ENCODE measurements at regions not wholly inside any gene's neighbourhood (a gene's known extent, or its start where the extent isn't known, plus 50 kb on each side); places are given as distances from the start of the nearest gene placed in this dataset.

DNA sequence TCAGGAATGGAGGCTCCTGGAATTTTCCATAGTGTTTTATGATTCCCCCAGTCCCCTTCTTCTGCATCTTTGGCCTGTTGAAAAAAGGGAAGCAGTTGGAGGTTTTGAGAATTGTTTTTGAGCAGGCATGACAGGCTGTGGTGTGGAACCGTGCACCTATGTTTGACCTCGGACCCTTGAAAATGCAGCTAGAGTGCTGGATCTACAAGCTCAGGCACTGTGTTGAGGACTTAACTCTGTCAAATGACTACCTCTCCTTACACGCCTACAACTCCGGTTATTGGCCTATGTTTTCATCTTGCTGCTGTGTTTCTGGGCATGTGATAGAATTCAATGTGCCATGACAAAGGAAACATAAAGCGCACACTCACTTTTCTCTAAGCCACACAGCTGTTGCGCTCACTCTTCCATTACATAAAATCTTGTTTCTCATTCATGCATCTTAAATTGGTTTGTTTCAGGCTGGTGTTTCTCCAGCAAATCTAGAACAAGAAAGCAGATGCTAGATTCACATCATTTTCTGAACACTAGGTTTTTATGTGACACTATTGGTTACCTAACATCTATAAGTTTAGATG lies 616.6 kb downstream of the FGF9 start:
- TF ChIP-seq CTCF (conservative IDR thresholded peaks at IDR 0.05 in 1 of 2, IDR thresholded peaks at IDR 0.05 in 1 of 2; ENCODE audit: extremely low read depth in 1 of 2, insufficient read depth in 1 of 2, low read depth in 1 of 2, low read length in 2 of 2) (no peak), EZH2 (IDR thresholded peaks at IDR 0.05; ENCODE audit: borderline replicate concordance, low read length) (no peak)

Measured in mammary epithelial cell (primary cell).